CD4-positive, alpha-beta T cell treated with Interferon alpha-2 for 1 hour (primary cell): ENCODE measurements at regions not wholly inside any gene's neighbourhood (a gene's known extent, or its start where the extent isn't known, plus 50 kb on each side); places are given as distances from the start of the nearest gene placed in this dataset.

Experiments used
- DNase-seq, 2 donors: peaks; one replicate each; pipeline ENCODE4 v3.0.0-alpha.2; 2020 to 2022

DNA sequence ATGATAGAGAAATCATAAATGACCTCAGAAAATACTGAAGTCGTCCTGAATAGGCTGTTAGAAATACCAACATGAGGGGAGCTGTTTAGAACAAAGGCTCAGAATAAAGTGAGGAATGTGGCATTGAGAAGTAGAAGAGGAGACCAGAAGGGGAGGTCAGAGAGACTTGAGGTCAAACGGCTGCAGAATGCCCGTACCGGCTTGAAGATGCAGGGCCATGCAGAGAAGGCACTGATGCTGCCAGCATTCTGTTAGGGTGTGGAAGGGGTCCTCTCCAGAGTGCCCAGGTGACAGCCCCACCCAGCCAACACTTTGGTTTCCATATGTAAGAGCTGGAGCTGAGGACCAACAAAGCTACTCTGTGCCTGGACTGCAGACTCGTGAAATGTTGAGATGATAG is 570.9 kb downstream of the CDH26 start:
- no peak for DNase-seq

GRCh38 chr20:60535211-60535610 is 577.0 kb downstream of the CDH26 start:
- DNase-seq = no peak

GRCh38 chr20:60540591-60540990 is 582.4 kb downstream of the CDH26 start:
- no peak for DNase-seq

GRCh38 chr20:60541991-60542390 is 583.8 kb downstream of the CDH26 start:
- no peak for DNase-seq

GRCh38 chr20:60543598-60543997 is 585.4 kb downstream of the CDH26 start:
- no peak for DNase-seq

DNA sequence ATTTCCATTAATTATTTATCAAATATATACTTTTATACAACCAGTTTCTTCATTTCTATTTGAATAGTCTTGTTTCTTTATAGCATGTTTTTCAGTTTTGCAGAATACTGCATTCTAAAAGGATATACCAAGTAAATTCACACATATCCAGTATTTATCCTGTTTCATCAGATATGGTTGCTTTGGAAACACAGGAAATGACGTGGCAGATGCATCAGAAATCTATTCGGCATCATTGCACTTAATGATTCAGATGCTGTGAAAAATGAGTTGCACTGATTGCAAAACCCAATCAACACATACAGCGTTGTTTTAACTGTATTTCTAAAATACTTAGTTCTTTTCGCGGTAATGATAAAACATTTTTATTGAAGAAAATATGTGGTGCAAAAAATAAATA is 594.9 kb downstream of the CDH26 start:
- no peak for DNase-seq

DNA sequence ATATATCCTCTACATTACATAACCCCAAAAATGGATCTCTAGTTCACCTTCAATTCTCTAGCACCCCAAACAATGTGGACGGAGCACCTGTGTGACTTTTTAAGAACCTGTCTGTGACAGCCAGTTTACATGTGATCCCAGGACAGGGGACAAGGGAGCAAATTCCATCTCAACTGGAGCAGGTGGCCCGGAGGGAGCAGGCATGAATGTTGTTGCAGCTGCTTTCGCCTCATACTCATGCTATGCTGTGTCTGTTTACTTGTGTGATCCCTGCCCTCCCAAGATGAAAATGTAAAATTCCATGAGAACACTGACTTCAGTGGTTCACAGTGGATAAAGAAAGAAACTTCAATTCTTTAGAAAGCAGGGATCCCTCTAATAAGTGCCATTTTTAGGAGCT is 600.3 kb downstream of the CDH26 start:
- DNase-seq = no peak

GRCh38 chr20:60559462-60559861 is 601.2 kb downstream of the CDH26 start:
- no peak for DNase-seq

- DNase-seq = no peak
These were observed 602.8 kb downstream of the CDH26 start for GRCh38 chr20:60561052-60561451.

- no peak for DNase-seq
These were observed 606.9 kb downstream of the CDH26 start for GRCh38 chr20:60565083-60565482.

- no peak for DNase-seq
These were observed 607.3 kb downstream of the CDH26 start for GRCh38 chr20:60565551-60565950.

- no peak for DNase-seq
These were observed 610.9 kb downstream of the CDH26 start for GRCh38 chr20:60569116-60569515.

DNA sequence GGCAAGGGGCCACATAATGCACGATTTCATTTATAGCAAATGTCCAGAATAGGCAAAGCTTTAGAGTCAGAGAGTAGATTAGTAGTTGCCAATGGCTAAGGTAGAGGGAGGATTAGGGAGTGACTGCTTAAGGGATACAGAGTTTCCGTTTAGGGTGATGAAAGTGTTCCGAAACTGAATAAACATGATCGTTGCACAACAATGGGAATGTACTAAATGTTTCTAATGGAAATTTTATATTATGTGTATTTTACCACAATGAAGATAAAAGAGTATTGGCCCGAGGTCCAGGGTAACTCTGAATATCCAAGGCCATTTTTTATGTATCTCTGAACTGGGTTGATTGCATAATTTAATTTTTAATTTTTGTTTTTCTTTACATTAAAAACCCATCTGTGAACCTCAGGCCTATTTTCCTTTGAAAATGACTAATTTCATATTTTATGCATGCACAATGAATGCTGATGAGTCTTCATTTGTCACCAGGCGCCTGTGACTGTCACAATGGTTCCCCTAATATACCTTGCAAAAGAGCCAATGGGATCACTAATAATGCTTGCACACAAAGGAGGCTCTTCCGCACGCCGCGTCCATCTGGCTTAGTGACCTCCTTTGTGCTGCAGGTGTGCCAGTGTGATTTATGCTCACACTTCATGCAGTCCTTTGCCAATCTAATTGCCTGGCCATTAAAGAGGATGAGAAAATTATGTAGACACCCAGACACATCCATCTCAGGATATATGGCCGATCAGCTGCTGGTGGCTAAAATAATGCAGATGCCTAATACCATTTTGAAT is 612.5 kb downstream of the CDH26 start:
- DNase-seq = no peak

DNA sequence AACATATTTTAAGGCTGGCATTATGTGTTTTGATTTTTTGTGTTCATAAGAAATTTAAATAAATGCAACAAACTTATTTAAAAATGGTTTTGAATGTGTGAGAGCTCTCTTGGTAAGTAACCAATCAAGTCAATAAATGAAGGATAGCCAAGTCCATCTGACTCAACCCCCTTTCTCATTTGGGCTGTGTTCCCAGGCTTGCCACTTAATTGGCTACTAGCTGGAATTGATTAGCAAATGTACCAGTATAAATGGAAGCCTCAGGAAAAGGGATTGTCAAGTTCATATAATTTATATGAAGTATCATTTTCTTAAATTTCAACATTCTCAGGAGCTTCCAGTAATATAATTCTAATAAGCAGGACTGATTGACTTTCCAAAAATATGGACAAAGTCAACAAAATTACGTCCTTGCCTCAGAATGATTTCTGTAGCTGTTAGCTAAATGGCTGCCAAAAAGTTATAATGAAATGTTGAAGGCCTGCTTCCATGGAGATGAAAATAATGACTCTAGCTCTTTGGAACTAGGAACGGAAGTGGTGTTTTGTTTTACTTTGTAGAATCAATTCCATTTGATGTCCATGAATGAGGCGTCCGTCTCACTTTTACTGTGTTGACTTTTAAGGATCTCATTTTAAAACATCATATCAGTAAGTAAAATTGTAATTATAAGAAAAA is 614.9 kb downstream of the CDH26 start:
- no peak for DNase-seq

DNA sequence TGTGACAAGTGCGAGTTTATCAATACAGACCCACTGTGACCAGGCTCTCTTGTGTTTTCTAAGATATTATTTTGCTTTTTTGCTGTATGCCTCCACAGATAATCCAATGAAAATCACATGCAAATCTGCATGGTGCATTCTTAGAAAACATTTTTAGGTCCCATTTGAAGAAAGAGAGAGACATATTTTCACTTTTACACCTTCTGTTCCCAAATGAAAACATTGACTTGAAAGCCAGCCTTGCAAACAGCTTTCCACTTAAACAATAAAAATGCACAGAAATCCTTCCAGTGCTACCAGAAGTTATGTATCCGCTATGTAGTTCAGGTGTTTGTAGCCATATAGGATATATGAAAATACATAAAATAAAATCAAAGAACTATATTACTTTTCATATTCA is 618.0 kb downstream of the CDH26 start:
- no peak for DNase-seq

GRCh38 chr20:60579941-60580515 is 621.8 kb downstream of the CDH26 start:
- no peak for DNase-seq

- DNase-seq = no peak
These were observed 623.4 kb downstream of the CDH26 start for GRCh38 chr20:60581606-60582115.

DNA sequence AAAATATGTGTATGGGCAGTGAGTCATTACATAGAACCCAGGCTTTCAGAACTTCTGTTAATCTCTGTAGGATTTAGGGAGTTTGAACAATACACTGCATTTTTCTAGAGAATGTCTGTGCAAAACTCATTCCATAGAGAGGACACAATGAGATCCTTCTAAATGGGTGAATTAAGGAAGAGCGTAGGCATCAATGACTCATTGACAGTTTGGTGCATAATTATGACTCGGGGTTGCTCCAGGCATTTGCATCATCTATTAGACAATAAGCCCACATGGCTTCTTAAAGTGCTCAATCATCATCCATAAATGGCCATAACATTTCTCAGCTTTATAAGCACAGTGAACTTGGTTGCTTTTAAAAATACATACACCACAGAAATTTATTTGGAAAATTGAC is 625.5 kb downstream of the CDH26 start:
- no peak for DNase-seq

DNA sequence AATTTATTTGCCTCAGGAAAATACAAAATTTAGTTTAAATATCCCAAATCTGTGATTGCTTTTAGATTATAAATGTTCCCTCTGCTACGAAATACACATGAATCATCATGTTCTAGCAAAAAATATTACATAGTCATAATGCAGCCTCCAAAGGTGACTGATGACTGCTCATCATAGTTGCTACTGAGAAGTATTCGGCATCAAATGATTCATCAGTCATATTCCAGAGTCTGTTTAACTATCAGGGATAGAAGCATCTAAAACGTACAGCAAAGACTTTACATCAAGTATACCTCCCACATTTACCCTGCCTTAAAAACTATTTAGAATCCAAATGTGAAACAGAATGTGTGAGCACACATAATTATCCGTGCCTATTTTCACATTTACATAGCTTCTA is 626.0 kb downstream of the CDH26 start:
- DNase-seq = no peak

GRCh38 chr20:60585651-60586050 is 627.4 kb downstream of the CDH26 start:
- no peak for DNase-seq

GRCh38 chr20:60586269-60587050 is 628.2 kb downstream of the CDH26 start:
- DNase-seq = no peak

- DNase-seq = no peak
These were observed 629.8 kb downstream of the CDH26 start for GRCh38 chr20:60587986-60588385.

GRCh38 chr20:60589623-60590022 is 631.4 kb downstream of the CDH26 start:
- DNase-seq = no peak
